Stomach (tissue), 8 donors: ENCODE measurements at regions not wholly inside any gene's neighbourhood (a gene's known extent, or its start where the extent isn't known, plus 50 kb on each side); places are given as distances from the start of the nearest gene placed in this dataset.

Experiments
- DNase-seq, 2 donors: peaks; one replicate each; pipeline versions ENCODE4 v3.0.0 to v3.0.0-alpha.2; 2013 to 2019
- H3K27ac ChIP-seq, 5 donors: fragments of 200-600 bp in 4 of 5; sonication (generic) in 4 of 5; one replicate each; pipeline ENCODE4 v1.5.1; 2013 to 2019; ENCODE audit warnings: mild to moderate bottlenecking in 1 of 5, moderate library complexity in 1 of 5
- H3K27me3 ChIP-seq, 3 donors: fragments of 200-600 bp; sonication (generic); one replicate each; pipeline ENCODE4 v1.5.1; 2017 to 2019; ENCODE audit warnings: mixed run types in 1 of 3
- H3K36me3 ChIP-seq, 4 donors: fragments of 200-600 bp; sonication (generic); 1 replicate in 3 of 4; 2 replicates in 1 of 4; pipeline ENCODE4 v1.5.1; 2016 to 2019
- H3K4me1 ChIP-seq, 4 donors: fragments of 200-600 bp; sonication (generic); one replicate each; pipeline ENCODE4 v1.5.1; 2016 to 2019
- H3K4me3 ChIP-seq, 4 donors: fragments of 200-600 bp; sonication (generic) in 3 of 4; one replicate each; pipeline ENCODE4 v1.5.1; 2016 to 2019; ENCODE audit warnings: mild to moderate bottlenecking in 1 of 4
- H3K9me3 ChIP-seq, 4 donors: fragments of 200-600 bp; sonication (generic); one replicate each; pipeline ENCODE4 v1.5.1; 2016 to 2019
- CTCF ChIP-seq, 7 experiments: fragments of 450-650 bp in 4 of 7; fragments of 200-600 bp in 3 of 7; sonication (generic) in 3 of 7; IDR thresholded peaks; one replicate each; pipeline ENCODE4 v1.5.1; 2016 to 2019; ENCODE audit warnings: antibody characterized with exemption in 7 of 7, control low read depth in 2 of 7, mild to moderate bottlenecking in 1 of 7
- EP300 ChIP-seq: sonication (generic); formaldehyde crosslinking; IDR thresholded peaks from one replicate; pipeline ENCODE4 v1.6.1; 2017; ENCODE audit warnings: antibody characterized with exemption
- POLR2A ChIP-seq, 4 donors: fragments of 450-650 bp; IDR thresholded peaks; one replicate each; pipeline ENCODE4 v1.6.1; 2016; ENCODE audit warnings: antibody characterized with exemption in 4 of 4, control low read depth in 2 of 4, mild to moderate bottlenecking in 1 of 4, moderate library complexity in 1 of 4
- POLR2AphosphoS5 ChIP-seq, 3 donors: sonication (generic); formaldehyde crosslinking; IDR thresholded peaks; one replicate each; pipeline ENCODE4 v1.6.1; 2016; ENCODE audit warnings: antibody characterized with exemption in 3 of 3
- WGBS, 5 donors: extraction: QIAGEN DNeasy Blood & Tissue Kit in 3 of 5; methylation state at CpG; one replicate each; pipeline versions ENCODE4 v1.1.5 to v1.1.7; 2013 to 2018; 5-methylcytosine and 5-hydroxymethylcytosine counted together
- intact Hi-C: fragments of 100-400 bp; cut with DNase I; formaldehyde crosslinking; loops from one replicate; pipeline ENCODE4 v1.15.1; 2023; ENCODE audit warnings: low total_unique reads
- donor health status: healthy with polysubstance abuse.
- donor health status: Bipolar disorder and iron deficiency.
- donor health status: healthy.

DNA sequence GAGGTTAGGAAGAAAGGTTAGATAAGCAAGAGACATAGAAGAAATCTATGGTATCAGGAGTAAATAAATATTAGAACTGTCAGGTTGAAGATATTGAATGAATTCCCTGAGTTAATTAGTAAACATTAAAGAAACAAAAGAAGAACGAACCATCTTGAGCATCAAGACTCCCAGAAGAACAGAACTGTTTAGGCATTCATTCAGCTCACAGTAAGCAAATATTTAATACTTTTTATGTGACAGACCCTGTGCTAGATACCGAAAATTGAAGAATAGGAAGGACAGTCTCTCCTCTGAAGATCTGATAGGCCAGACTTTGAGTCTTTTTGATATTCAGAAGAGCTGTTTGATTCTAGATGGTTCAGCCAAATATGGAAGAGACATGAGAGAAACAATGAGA lies 731.5 kb downstream of the XPNPEP1 start:
- Histone ChIP-seq H3K4me3 (no peak overlapping the region), H3K36me3 (no peaks in the 10 kb centered on the region), H3K9me3 (peaks cover 5 to 37% (median 23%) of the 10 kb centered on the region in 4 donors), H3K27ac (no peak overlapping the region), H3K27me3 (no peaks in the 10 kb centered on the region), H3K4me1 (no peaks in the 10 kb centered on the region)
- 28 to 51% (median 39%) methylated on average over 2 of the region's 2 CpGs for WGBS, 5 donors
- no peak for DNase-seq
- no peak for TF ChIP-seq POLR2AphosphoS5 (IDR thresholded peaks at IDR 0.05)
- no peak for TF ChIP-seq CTCF (IDR thresholded peaks at IDR 0.05)
- no peak for TF ChIP-seq EP300
- intact Hi-C loops: no loop called here

DNA sequence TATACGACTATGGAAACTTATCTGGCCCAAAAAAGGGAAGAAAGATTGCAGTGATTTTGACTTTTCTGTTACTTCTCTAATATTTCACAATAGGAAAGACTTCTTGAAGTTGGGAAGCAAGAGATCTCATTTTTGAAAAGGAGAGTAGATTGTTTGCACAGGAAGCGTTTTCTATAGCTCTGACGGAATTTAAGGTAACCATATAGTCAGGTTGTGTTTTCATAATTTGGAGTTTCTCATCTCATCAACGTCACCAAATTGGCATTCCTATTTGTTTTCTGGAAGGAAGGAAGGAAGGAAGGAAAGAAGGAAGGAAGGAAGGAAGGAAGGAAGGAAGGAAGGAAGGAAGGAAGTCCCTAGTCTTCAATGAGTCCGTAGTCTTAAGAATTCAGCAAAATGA lies 732.0 kb downstream of the XPNPEP1 start:
- H3K27me3 ChIP-seq: no peaks in the 10 kb centered on the region
- H3K36me3 ChIP-seq: no peaks in the 10 kb centered on the region
- DNase-seq: no peak
- no peak for TF ChIP-seq POLR2AphosphoS5 (IDR thresholded peaks at IDR 0.05)
- no peak for TF ChIP-seq CTCF (IDR thresholded peaks at IDR 0.05)
- no peak for TF ChIP-seq POLR2A (IDR thresholded peaks at IDR 0.05)
- TF ChIP-seq EP300: no peak
- no peaks in the 10 kb centered on the region for H3K4me1 ChIP-seq
- WGBS, 5 donors: 67 to 75% (median 70%) methylated on average over 5 of the region's 5 CpGs
- intact Hi-C loops: no loop called here
- no peak overlapping the region for H3K4me3 ChIP-seq
- no peak overlapping the region for H3K27ac ChIP-seq
- H3K9me3 ChIP-seq: peaks cover 8 to 41% (median 27%) of the 10 kb centered on the region in 4 donors

- no peak overlapping the region for H3K27ac ChIP-seq
- TF ChIP-seq POLR2A (IDR thresholded peaks at IDR 0.05): no peak
- no peak for TF ChIP-seq EP300
- no peak for TF ChIP-seq POLR2AphosphoS5 (IDR thresholded peaks at IDR 0.05)
- no peak for TF ChIP-seq CTCF (IDR thresholded peaks at IDR 0.05)
- 8 to 26% (median 21%) methylated on average over 2 of the region's 2 CpGs for WGBS, 5 donors
- H3K36me3 ChIP-seq: no peaks in the 10 kb centered on the region
- peaks cover 8 to 65% (median 36%) of the 10 kb centered on the region in 4 donors for H3K9me3 ChIP-seq
- intact Hi-C loops: no loop called here
- H3K4me3 ChIP-seq: no peak overlapping the region
- no peak for DNase-seq
- H3K27me3 ChIP-seq: no peaks in the 10 kb centered on the region
- H3K4me1 ChIP-seq: no peaks in the 10 kb centered on the region
Observed at GRCh38 chr10:109187677-109188076, 735.6 kb downstream of the XPNPEP1 start.

DNA sequence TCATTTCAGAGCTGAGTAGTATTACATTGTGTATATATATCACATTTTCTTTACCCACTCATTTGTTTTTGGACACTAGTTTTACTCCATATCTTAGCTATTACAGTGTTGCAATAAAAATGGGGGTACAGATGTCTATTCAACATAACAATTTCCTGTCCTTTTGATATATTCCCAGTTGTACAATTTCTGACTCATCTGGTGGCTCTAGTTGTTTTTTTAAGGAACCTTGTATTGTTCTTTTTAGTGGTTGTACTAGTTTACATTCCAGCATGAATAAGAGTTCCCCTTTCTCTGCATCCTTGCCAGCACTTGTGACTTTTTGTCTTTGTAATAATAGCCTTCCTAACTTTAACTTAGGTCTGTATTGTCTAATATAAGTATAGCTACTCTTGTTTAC lies 739.9 kb downstream of the XPNPEP1 start:
- no peaks in the 10 kb centered on the region for H3K36me3 ChIP-seq
- DNase-seq: no peak
- no peak overlapping the region for H3K4me3 ChIP-seq
- intact Hi-C loops: no loop called here
- no peak overlapping the region for H3K27ac ChIP-seq
- no peaks in the 10 kb centered on the region for H3K4me1 ChIP-seq
- H3K27me3 ChIP-seq: no peaks in the 10 kb centered on the region
- H3K9me3 ChIP-seq: peaks cover 5 to 51% (median 24%) of the 10 kb centered on the region in 4 donors
- TF ChIP-seq CTCF (IDR thresholded peaks at IDR 0.05) (no peak), POLR2A (IDR thresholded peaks at IDR 0.05) (no peak), EP300 (no peak), POLR2AphosphoS5 (IDR thresholded peaks at IDR 0.05) (no peak)
